HFF-Myc (cell line): ENCODE measurements at regions not wholly inside any gene's neighbourhood (a gene's known extent, or its start where the extent isn't known, plus 50 kb on each side); places are given as distances from the start of the nearest gene placed in this dataset.

ENCODE experiments used
- DNase-seq: peaks from one replicate; pipeline ENCODE4 v3.0.0-alpha.2; 2011; ENCODE audit warnings: low read depth; ENCODE audit errors: extremely low read depth
- H3K4me3 ChIP-seq: replicated peaks from 2 replicates; pipeline ENCODE4 v1.5.1; 2011; ENCODE audit warnings: low read depth, mild to moderate bottlenecking, control low read depth, low read length
- CTCF ChIP-seq: IDR thresholded peaks from 2 replicates; pipeline ENCODE4 v1.5.1; 2012; ENCODE audit warnings: mild to moderate bottlenecking, low read depth, low read length, control low read depth; ENCODE audit errors: missing control alignments

- TF ChIP-seq CTCF: no peak
- no peak for DNase-seq
- H3K4me3 ChIP-seq: no peak overlapping the region
These were observed 60.1 kb upstream of the BNC2 start for GRCh38 chr9:16930578-16930977.

- DNase-seq: no peak
- TF ChIP-seq CTCF: no peak
- H3K4me3 ChIP-seq: no peak overlapping the region
These were observed 57.9 kb upstream of the BNC2 start for GRCh38 chr9:16928179-16928945.

- no peak for TF ChIP-seq CTCF
- DNase-seq: no peak
- H3K4me3 ChIP-seq: no peak overlapping the region
These were observed 55.0 kb upstream of the BNC2 start for GRCh38 chr9:16925426-16925825.

- TF ChIP-seq CTCF: no peak
- H3K4me3 ChIP-seq: no peak overlapping the region
- no peak for DNase-seq
These were observed 53.9 kb upstream of the BNC2 start for GRCh38 chr9:16924311-16924915.

GRCh38 chr9:16921855-16922254, 51.4 kb upstream of the BNC2 start:
- no peak for DNase-seq
- H3K4me3 ChIP-seq: no peak overlapping the region
- TF ChIP-seq CTCF: no peak
